HL-60 (cell line): ENCODE measurements at regions not wholly inside any gene's neighbourhood (a gene's known extent, or its start where the extent isn't known, plus 50 kb on each side); places are given as distances from the start of the nearest gene placed in this dataset.

ENCODE experiments used
- CTCF ChIP-seq: IDR thresholded peaks from one replicate; pipeline ENCODE4 v1.5.1; 2011; ENCODE audit warnings: low read length, control low read depth, inconsistent platforms; ENCODE audit not compliant: insufficient read depth
- POLR2AphosphoS5 ChIP-seq: IDR thresholded peaks from 2 replicates; pipeline ENCODE4 v1.6.1; 2012; ENCODE audit warnings: low read depth

GRCh38 chr10:2456834-2457233 lies 610.5 kb upstream of the PFKP start:
- no peak for TF ChIP-seq CTCF
- TF ChIP-seq POLR2AphosphoS5: no peak
